Pons (tissue), 1 donor: ENCODE measurements at regions not wholly inside any gene's neighbourhood (a gene's known extent, or its start where the extent isn't known, plus 50 kb on each side); places are given as distances from the start of the nearest gene placed in this dataset.

Source experiments
- DNase-seq: peaks from one replicate; pipeline ENCODE4 v3.0.0-alpha.2; 2016; ENCODE audit warnings: low spot score

DNA sequence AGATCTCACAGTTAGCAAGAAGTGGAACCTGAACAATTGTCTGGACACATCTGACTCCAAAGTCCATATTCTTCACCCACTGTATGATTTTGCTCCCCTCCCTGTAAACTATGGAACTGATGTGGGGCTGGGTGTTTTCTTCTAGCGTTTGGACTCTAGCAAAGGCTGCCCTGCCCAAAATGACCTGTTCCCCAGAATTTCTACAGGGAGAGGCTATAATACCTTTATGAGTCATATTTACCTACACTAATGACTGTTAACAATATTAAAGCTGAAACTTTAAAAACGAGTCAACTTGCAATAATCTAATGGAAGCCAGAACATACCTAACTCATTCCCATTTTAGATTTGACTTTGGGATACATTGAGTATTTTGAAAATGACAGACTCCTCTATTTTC lies 531.2 kb upstream of the CFAP20DC start:
- no peak for DNase-seq

DNA sequence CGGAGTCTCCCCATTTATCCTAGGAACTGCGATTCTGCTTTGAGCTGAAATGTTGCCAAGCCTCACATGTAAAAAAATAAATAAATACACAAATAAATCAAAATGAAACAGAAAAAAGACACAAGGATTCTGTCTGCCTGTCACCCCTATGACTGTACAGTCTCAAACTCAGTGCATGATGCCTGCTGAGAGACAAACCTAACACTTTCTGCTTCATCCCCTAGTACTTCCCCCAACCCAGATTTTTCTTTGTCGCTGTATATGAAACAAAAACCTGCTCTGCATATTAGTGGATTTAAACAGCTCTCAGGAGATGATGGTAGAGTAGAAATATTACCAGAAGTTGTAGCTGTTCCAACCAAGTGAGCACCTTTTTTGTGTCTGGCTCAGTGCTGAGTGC lies 530.7 kb upstream of the CFAP20DC start:
- DNase-seq, result no peak

GRCh38 chr3:59578129-59578528 lies 528.3 kb upstream of the CFAP20DC start:
- no peak for DNase-seq

GRCh38 chr3:59576606-59577005 lies 526.8 kb upstream of the CFAP20DC start:
- DNase-seq, result no peak

- peak; percentile 89 for DNase-seq
Observed at GRCh38 chr3:59575113-59576001, 525.5 kb upstream of the CFAP20DC start.

- DNase-seq, result peak; percentile 97
Observed at GRCh38 chr3:59573911-59574310, 524.1 kb upstream of the CFAP20DC start.

GRCh38 chr3:59572106-59572505 lies 522.3 kb upstream of the CFAP20DC start:
- peak; percentile 13 for DNase-seq

DNA sequence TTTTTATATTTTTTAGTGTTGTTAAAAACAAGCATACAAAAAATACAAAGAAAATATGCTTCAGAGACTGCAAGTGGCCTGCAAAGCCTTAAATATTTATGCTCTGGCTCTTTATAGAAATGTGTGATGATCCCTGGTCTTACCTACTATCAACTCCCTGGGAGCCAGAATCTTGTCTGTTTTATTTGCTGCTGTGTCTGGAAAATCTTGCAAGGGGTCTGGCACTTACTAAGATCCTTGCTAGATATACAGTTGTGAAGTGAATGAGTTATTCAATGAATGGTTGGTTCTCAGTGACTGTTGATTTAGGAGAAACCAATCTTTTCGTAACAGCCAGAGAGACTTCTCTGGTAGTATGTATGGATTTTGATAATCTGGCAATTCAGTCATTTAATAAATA lies 521.0 kb upstream of the CFAP20DC start:
- no peak for DNase-seq

DNA sequence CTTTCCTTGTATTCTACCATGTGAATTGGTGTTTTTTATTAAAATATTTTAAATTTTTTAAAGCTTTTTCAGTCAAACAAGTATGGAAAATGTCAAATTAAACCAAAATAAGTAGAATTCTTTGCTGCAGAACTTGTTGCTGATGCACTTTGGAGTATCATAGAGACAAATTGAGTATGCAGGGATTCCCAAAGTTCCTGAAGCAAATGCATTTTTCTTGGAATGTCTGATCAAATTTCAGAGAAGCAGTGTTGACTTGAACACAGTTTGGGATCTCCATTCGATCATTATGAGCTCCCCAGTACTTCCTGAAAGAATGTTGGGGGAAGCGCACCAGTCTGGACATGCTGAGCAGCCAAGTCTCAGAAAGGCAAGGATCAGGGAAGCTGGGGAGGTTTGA lies 517.8 kb upstream of the CFAP20DC start:
- no peak for DNase-seq

DNA sequence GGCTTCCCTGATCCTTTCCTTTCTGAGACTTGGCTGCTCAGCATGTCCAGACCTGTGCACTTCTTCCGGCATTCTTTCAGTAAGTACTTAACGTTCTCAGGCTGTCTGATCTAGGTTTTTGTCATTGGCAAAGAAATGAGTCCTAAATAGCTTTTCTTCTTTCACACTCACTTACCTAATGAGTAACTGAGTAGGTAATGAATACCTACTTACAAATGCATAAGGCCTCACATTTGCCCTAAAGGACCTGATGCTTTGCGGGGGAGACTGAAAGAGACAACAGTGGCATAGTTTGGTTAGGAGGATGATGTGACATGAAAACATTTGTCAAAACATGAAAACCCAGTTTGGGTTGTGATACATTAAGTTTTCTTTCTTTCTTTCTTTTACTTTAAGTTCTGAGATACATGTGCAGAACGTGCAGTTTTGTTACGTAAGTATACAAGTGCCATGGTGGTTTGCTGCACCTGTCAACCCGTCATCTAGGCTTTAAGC lies 516.7 kb upstream of the CFAP20DC start:
- no peak for DNase-seq

GRCh38 chr3:59565125-59565524 lies 515.3 kb upstream of the CFAP20DC start:
- DNase-seq, result no peak

- no peak for DNase-seq
Observed at GRCh38 chr3:59563966-59564365, 514.1 kb upstream of the CFAP20DC start.

DNA sequence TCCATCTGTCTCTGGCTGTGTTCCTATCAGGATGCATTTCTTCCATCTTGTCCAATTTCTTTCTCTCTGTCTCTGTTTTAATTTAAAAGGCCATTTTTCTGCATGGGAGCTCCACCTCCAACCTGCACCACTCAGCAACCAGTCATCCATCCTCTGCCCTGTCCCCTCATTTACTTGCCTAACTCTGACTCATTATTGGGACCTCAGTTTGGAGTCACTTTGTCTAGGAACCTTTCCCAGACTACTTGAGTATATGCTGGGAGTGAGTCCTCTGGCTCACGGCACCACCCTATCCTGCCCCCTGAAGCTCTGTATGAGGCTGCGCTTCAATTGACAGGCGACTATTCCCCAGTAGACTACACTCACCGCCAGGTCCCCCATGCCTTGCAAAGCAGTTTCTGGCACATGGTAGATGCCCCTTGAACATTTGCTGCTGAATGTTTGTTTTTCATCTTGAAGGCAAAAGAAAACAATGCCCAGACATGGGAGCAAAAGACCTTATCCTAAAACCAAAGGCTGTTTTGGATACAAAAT lies 513.3 kb upstream of the CFAP20DC start:
- DNase-seq, result no peak

- DNase-seq, result no peak
Observed at GRCh38 chr3:59559721-59560435, 510.1 kb upstream of the CFAP20DC start.

GRCh38 chr3:59558906-59559720 lies 509.3 kb upstream of the CFAP20DC start:
- no peak for DNase-seq

DNA sequence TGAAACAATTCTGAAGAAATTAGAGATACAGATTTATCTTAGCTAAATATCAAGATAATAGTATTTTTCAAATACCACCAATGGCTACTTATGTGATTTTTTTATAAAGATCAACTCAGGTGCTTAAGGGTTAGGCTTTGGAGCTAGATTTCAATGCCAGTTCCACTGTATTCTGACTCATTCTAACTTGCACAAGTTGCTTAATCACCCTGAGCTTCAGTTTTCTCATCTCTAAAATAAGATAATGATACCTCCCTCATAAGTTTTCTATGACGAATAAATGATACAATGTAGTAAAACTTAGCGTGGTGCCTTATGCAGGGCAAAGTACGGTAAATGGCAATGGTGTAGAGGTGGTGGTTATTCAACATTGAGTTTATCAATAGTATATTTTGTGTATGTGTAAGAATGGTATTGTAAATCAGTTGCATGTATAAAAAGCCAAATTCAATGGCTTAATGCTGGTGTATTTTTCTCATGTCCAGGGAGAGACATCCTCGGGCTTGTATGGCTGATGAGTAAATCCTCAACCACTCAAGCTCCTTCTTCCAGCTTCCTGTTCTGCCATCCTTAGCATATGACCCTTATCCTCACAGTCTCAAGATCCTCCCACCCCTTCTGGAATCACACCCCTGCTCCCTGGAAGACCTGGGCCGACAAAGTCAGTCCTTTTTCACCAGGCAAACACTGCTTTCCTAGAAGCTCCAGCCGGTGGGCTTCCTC lies 505.9 kb upstream of the CFAP20DC start:
- no peak for DNase-seq

GRCh38 chr3:59553076-59553475 lies 503.3 kb upstream of the CFAP20DC start:
- DNase-seq, result no peak

GRCh38 chr3:59551834-59552233 lies 502.0 kb upstream of the CFAP20DC start:
- DNase-seq, result no peak

- DNase-seq, result no peak
Observed at GRCh38 chr3:59549962-59550361, 500.1 kb upstream of the CFAP20DC start.

DNA sequence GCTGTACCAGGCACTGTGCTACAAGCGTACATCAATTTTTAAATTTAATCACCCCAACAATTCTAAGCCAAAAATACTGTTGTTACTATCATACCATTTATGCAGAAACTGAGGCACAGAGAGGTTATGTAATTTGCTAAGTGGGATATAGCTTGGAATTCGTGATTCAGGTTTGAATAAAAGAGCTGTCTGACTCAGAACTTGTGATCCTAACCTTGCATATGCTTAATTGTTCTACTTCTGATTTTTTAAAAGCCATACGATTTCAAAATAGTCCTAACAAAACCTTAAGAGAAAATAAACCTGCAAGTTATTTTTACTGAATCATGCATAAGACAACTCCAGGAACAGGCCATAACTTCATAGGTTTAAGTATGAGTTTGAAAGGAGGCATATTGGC lies 498.0 kb upstream of the CFAP20DC start:
- no peak for DNase-seq

GRCh38 chr3:59546522-59546921 lies 496.7 kb upstream of the CFAP20DC start:
- no peak for DNase-seq
